Neural crest cell (in vitro differentiated cells): ENCODE measurements at regions not wholly inside any gene's neighbourhood (a gene's known extent, or its start where the extent isn't known, plus 50 kb on each side); places are given as distances from the start of the nearest gene placed in this dataset.

Experiments
- DNase-seq: peaks from one replicate; pipeline ENCODE4 v3.0.0; 2021; ENCODE audit warnings: low read depth, mixed read lengths, low spot score
- H3K27ac Mint-ChIP-seq: one replicate; pipeline ENCODE4 v1.8.0; 2021; ENCODE audit warnings: mild to moderate bottlenecking, mixed read lengths; ENCODE audit not compliant: unreplicated experiment
- H3K27me3 Mint-ChIP-seq: 2 replicates; pipeline ENCODE4 v1.8.0; 2021; ENCODE audit warnings: low read depth, mild to moderate bottlenecking, mixed read lengths
- H3K36me3 Mint-ChIP-seq: 2 replicates; pipeline ENCODE4 v1.8.0; 2021; ENCODE audit warnings: low read depth, mild to moderate bottlenecking, mixed read lengths
- H3K4me1 Mint-ChIP-seq: 2 replicates; pipeline ENCODE4 v1.8.0; 2021; ENCODE audit warnings: mixed read lengths
- H3K4me3 Mint-ChIP-seq: one replicate; pipeline ENCODE4 v1.8.0; 2021; ENCODE audit warnings: mild to moderate bottlenecking, mixed read lengths
- H3K9me3 Mint-ChIP-seq: 2 replicates; pipeline ENCODE4 v1.8.0; 2021; ENCODE audit warnings: mixed read lengths
- TF ChIP-seq, protein P1 (sequence below): fragments of 200-600 bp; sonication (generic); conservative IDR thresholded peaks from 2 replicates; pipeline ENCODE4 v1.5.0; 2021; ENCODE audit warnings: antibody characterized with exemption, mild to moderate bottlenecking

DNA sequence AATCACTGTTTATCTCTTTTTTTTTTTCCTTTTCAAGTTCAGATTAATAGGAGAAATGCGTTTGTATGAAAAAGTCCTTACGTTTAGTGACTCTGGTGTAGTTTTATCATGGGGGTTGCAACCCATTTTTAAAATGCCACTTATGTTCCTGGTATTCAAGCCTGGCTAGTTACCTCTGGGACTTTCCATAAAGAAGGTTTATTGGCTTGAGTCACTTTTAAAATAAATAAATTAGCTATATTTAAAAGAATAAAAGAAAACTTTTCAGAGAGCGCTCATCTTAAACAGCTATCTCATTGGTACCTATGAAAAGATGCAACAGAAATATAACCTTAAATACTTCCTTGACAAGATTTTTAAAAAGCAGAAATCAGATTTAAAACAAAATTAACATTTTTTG lies 275.0 kb upstream of the IL1RAPL1 start:
- TF ChIP-seq, protein P1, sequence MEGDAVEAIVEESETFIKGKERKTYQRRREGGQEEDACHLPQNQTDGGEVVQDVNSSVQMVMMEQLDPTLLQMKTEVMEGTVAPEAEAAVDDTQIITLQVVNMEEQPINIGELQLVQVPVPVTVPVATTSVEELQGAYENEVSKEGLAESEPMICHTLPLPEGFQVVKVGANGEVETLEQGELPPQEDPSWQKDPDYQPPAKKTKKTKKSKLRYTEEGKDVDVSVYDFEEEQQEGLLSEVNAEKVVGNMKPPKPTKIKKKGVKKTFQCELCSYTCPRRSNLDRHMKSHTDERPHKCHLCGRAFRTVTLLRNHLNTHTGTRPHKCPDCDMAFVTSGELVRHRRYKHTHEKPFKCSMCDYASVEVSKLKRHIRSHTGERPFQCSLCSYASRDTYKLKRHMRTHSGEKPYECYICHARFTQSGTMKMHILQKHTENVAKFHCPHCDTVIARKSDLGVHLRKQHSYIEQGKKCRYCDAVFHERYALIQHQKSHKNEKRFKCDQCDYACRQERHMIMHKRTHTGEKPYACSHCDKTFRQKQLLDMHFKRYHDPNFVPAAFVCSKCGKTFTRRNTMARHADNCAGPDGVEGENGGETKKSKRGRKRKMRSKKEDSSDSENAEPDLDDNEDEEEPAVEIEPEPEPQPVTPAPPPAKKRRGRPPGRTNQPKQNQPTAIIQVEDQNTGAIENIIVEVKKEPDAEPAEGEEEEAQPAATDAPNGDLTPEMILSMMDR: no peak
- H3K4me1 Mint-ChIP-seq: no peaks in the 10 kb centered on the region
- no peak overlapping the region for H3K27ac Mint-ChIP-seq
- no peaks in the 10 kb centered on the region for H3K27me3 Mint-ChIP-seq
- H3K4me3 Mint-ChIP-seq: no peak overlapping the region
- DNase-seq: no peak
- H3K36me3 Mint-ChIP-seq: peaks cover 1% of the 10 kb centered on the region
- peaks cover 4% of the 10 kb centered on the region for H3K9me3 Mint-ChIP-seq

DNA sequence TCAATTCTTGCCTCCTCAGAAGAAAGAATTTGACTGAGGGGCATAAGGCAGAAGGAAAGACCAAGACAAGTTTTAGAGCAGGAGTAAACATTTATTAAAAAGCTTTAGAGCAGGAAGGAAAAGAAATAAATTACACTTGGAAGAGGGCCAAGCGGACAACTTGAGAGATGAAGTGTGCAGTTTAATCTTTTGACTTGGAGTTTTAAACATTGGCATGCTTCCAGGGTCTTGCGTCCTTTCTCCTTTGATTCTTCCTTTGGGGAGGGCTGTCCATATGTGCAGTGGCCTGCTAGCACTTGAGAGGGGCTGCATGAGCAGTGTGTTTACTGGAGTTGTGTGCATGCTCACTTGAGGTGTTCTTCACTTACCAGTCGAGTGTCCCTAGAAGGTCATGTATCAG lies 275.8 kb upstream of the IL1RAPL1 start:
- no peaks in the 10 kb centered on the region for H3K36me3 Mint-ChIP-seq
- TF ChIP-seq, protein P1: no peak
- DNase-seq: no peak
- H3K4me1 Mint-ChIP-seq: no peaks in the 10 kb centered on the region
- H3K4me3 Mint-ChIP-seq: no peak overlapping the region
- no peaks in the 10 kb centered on the region for H3K27me3 Mint-ChIP-seq
- H3K27ac Mint-ChIP-seq: no peak overlapping the region
- H3K9me3 Mint-ChIP-seq: peaks cover 3% of the 10 kb centered on the region

DNA sequence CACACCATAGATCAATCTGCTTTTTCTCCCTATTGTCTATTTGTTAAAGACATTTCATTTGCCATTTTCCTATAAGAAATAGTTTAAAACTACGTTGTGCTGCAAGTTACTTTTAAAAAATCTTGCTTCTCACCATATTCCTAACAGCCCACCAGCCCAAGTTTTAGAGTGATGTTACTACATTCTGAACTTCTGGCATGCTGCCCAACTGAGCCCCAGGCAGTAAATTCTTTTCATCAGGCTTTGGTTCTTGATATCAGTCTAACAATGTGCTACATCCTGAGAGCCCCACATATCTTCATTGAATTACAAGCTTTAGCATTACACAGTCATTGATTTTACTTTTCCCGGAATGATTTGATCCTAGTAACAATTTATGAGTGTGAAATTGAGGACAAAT lies 283.8 kb upstream of the IL1RAPL1 start:
- Mint-ChIP-seq H3K27ac (no peak overlapping the region), H3K4me1 (no peaks in the 10 kb centered on the region), H3K36me3 (no peaks in the 10 kb centered on the region), H3K27me3 (no peaks in the 10 kb centered on the region), H3K4me3 (no peak overlapping the region), H3K9me3 (peaks cover 4% of the 10 kb centered on the region)
- TF ChIP-seq, protein P1: no peak
- DNase-seq: no peak

DNA sequence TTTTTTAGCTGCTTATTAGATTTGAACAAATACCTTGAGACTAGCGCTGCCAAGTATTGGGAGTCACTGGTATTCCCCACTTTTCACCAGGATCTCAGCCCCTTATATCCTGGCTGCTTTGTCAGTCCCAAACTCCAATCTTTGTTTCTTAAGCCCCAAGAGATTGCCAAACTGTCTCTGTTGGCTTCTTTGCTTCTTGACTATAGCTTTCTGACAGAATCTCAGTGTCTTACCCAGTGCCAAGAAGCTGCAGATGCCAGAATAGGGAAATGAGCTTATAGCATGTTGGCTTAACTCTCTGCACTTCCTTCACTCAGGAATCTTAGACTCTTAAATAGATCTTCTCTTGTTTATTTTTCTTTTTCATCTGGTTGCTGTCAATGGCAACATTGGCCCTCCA lies 297.5 kb upstream of the DCAF8L1 start:
- Mint-ChIP-seq H3K27ac (no peak overlapping the region), H3K36me3 (no peaks in the 10 kb centered on the region), H3K9me3 (peaks cover 3% of the 10 kb centered on the region), H3K4me1 (no peaks in the 10 kb centered on the region), H3K27me3 (no peaks in the 10 kb centered on the region), H3K4me3 (no peak overlapping the region)
- no peak for DNase-seq
- TF ChIP-seq, protein P1: no peak

DNA sequence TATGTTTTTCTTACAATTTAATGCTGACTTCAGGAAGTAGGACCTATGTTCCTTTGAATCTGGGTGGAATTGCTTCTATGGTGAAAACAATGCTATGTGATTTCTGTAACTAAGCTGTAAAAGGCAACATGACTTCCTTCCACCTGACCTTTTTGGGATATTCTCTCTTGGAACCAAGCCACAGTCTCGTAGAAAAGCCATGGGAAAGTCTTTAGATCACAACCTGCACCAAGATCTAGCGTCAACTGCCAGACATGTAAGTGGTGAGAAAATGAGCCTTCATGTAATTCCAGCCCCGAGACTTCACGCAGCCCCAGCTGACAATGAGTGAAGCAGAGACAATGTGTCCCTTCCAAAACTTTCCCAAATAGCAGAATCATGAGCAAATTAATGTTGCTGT lies 297.0 kb upstream of the DCAF8L1 start:
- Mint-ChIP-seq H3K27ac (no peak overlapping the region), H3K4me3 (no peak overlapping the region), H3K27me3 (no peaks in the 10 kb centered on the region), H3K36me3 (no peaks in the 10 kb centered on the region), H3K9me3 (peaks cover 3% of the 10 kb centered on the region), H3K4me1 (no peaks in the 10 kb centered on the region)
- DNase-seq: no peak
- TF ChIP-seq, protein P1: no peak

DNA sequence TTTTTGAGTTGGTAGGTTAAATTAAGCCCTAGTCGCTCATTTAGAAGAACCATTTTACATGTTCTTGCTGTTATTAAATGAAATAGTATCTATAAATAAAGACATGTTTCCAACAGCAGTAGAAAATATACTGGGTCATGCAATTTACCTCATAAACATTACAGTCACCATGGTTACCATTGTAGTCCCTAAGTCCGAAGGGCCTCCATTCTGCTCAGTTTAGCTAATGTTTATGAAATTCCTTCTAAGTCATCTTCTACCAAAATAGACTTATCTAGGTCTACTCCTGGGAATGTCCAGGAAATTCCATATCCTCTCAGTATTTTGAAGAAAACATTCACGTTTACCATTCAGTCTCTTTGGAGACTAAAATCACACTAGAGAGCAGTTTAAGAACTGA lies 292.5 kb upstream of the DCAF8L1 start:
- Mint-ChIP-seq H3K9me3 (no peaks in the 10 kb centered on the region), H3K36me3 (no peaks in the 10 kb centered on the region), H3K4me3 (no peak overlapping the region), H3K27ac (no peak overlapping the region), H3K4me1 (no peaks in the 10 kb centered on the region), H3K27me3 (no peaks in the 10 kb centered on the region)
- DNase-seq: no peak
- TF ChIP-seq, protein P1: no peak
